22Rv1 (cell line): ENCODE measurements at regions not wholly inside any gene's neighbourhood (a gene's known extent, or its start where the extent isn't known, plus 50 kb on each side); places are given as distances from the start of the nearest gene placed in this dataset.

Experiments used
- ZFX ChIP-seq: fragments of 450-650 bp; IDR thresholded peaks from 2 replicates; pipeline ENCODE4 v1.6.1; 2017; ENCODE audit warnings: antibody characterized with exemption, borderline replicate concordance
- TF ChIP-seq, protein P1 (sequence below): fragments of 450-650 bp; IDR thresholded peaks from 2 replicates; pipeline ENCODE4 v1.5.1; 2017; ENCODE audit warnings: mild to moderate bottlenecking

DNA sequence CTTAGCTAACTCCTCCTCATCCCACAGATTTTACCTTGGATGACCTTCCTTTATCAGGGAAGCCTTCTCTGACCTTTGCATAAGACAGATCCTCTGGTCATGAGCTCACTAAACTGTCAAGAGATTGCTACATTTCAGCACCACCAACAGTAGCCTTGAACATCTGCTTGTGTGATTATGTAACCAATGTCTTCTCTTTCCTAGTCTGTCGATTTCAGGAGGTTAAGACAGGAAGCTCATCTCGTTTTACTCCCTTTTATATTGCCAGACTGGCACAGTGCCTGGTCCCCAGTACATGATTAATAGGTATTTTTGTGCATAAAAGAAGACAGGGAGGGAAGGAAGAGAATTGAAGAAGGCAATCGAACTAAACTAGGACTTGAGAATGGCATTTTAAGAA, 1697.7 kb downstream of the EFNB2 start:
- TF ChIP-seq, protein P1, sequence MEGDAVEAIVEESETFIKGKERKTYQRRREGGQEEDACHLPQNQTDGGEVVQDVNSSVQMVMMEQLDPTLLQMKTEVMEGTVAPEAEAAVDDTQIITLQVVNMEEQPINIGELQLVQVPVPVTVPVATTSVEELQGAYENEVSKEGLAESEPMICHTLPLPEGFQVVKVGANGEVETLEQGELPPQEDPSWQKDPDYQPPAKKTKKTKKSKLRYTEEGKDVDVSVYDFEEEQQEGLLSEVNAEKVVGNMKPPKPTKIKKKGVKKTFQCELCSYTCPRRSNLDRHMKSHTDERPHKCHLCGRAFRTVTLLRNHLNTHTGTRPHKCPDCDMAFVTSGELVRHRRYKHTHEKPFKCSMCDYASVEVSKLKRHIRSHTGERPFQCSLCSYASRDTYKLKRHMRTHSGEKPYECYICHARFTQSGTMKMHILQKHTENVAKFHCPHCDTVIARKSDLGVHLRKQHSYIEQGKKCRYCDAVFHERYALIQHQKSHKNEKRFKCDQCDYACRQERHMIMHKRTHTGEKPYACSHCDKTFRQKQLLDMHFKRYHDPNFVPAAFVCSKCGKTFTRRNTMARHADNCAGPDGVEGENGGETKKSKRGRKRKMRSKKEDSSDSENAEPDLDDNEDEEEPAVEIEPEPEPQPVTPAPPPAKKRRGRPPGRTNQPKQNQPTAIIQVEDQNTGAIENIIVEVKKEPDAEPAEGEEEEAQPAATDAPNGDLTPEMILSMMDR, result no peak
- no peak for TF ChIP-seq ZFX
